ENCODE measurements at regions not wholly inside any gene's neighbourhood (a gene's known extent, or its start where the extent isn't known, plus 50 kb on each side); places are given as distances from the start of the nearest gene placed in this dataset.
"Not testable (repeated sequence)": the region's sequence is repeated elsewhere in the genome, so short reads cannot be mapped to it uniquely, and the experiment has no call there.

- DNase-seq: no peak
These were observed 246.7 kb downstream of the FGFR2 start for GRCh38 chr10:121351540-121351939.

- DNase-seq: no peak
These were observed 245.9 kb downstream of the FGFR2 start for GRCh38 chr10:121352231-121352855.

- no peak for DNase-seq
These were observed 243.1 kb downstream of the FGFR2 start for GRCh38 chr10:121355161-121355560.

GRCh38 chr10:121356183-121356582, 242.1 kb downstream of the FGFR2 start:
- no peak for DNase-seq

- no peak for DNase-seq
These were observed 240.8 kb downstream of the FGFR2 start for GRCh38 chr10:121357401-121357800.

- no peak for DNase-seq
These were observed 236.2 kb downstream of the FGFR2 start for GRCh38 chr10:121362026-121362425.

- DNase-seq: no peak
These were observed 232.7 kb downstream of the FGFR2 start for GRCh38 chr10:121365566-121365965.

- DNase-seq: no peak
These were observed 229.8 kb downstream of the FGFR2 start for GRCh38 chr10:121368347-121369025.

- DNase-seq: no peak
These were observed 228.6 kb downstream of the FGFR2 start for GRCh38 chr10:121369616-121370015.

- DNase-seq: no peak
These were observed 226.4 kb downstream of the FGFR2 start for GRCh38 chr10:121371836-121372235.

- no peak for DNase-seq
These were observed 224.8 kb downstream of the FGFR2 start for GRCh38 chr10:121373411-121373810.

- no peak for DNase-seq
These were observed 224.1 kb downstream of the FGFR2 start for GRCh38 chr10:121374121-121374520.

- no peak for DNase-seq
These were observed 223.1 kb downstream of the FGFR2 start for GRCh38 chr10:121375172-121375571.

- no peak for DNase-seq
These were observed 219.9 kb downstream of the FGFR2 start for GRCh38 chr10:121378251-121378801.

- no peak for DNase-seq
These were observed 219.2 kb downstream of the FGFR2 start for GRCh38 chr10:121379013-121379412.

- DNase-seq: no peak
These were observed 218.0 kb downstream of the FGFR2 start for GRCh38 chr10:121380211-121380610.

GRCh38 chr10:121382029-121382520, 216.2 kb downstream of the FGFR2 start:
- DNase-seq: not testable (repeated sequence)

GRCh38 chr10:121385136-121385535, 213.1 kb downstream of the FGFR2 start:
- DNase-seq: no peak

- no peak for DNase-seq
These were observed 205.6 kb downstream of the FGFR2 start for GRCh38 chr10:121392657-121393056.

GRCh38 chr10:121393522-121393921, 204.7 kb downstream of the FGFR2 start:
- DNase-seq: no peak

- not testable (repeated sequence) for DNase-seq
These were observed 197.7 kb downstream of the FGFR2 start for GRCh38 chr10:121400507-121400906.

- no peak for DNase-seq
These were observed 194.7 kb downstream of the FGFR2 start for GRCh38 chr10:121403527-121403926.

GRCh38 chr10:121404611-121405010, 193.6 kb downstream of the FGFR2 start:
- no peak for DNase-seq

- DNase-seq: no peak
These were observed 193.1 kb downstream of the FGFR2 start for GRCh38 chr10:121405096-121405495.
